ENCODE measurements at regions not wholly inside any gene's neighbourhood (a gene's known extent, or its start where the extent isn't known, plus 50 kb on each side); places are given as distances from the start of the nearest gene placed in this dataset.

DNA sequence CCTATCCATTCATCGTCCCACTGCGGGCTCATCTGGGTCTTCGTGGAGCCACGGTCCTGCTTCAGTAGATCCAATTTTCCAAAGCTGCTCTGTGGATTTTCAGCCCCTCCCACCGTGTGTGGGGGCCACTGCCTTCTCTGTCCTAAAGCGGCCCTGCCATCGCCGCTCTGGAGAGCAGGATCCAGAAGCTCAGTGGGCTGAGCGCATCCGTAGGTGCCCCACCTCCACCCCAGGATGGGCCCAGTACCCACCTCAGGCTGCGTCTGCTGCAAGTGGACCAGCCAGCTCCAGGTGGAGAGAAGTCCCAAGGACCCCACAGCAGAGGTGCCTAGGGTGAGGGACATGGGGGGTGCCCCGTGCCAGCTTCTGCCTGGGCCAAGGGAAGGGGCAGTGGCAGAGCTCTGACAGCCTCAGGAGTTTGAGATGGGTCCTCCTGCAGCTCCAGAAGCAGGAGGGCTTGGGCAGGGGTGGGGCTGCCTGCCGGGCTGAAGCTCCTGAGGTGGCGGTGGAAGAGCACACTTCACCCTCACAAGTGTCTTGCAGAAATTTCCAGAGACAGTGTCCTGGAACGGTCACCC is 148.1 kb upstream of the C14orf180 start:
- no peak for DNase-seq
- no peak overlapping the region for H3K4me3 Mint-ChIP-seq
- intact Hi-C loops (cut with micrococcal nuclease): no loop called here
- peaks cover 0 to 6% (median 0%) of the 10 kb centered on the region in 7 donors for H3K4me1 Mint-ChIP-seq
- ChIA-PET CTCF (no interaction called here), POLR2A (no interaction called here)
- Histone ChIP-seq H3K4me1 (ENCODE audit: control insufficient read depth in 2 of 2, insufficient read depth in 2 of 2, low read length in 2 of 2) (no peaks in the 10 kb centered on the region), H3K27ac (ENCODE audit: low read depth, low read length) (no peak overlapping the region), H3K27me3 (ENCODE audit: control insufficient read depth in 2 of 2, insufficient read depth in 2 of 2, low read length in 2 of 2) (no peaks in the 10 kb centered on the region), H3K9me3 (ENCODE audit: control insufficient read depth in 2 of 3, low read length in 3 of 3) (no peaks in the 10 kb centered on the region), H3K36me3 (ENCODE audit: control insufficient read depth in 2 of 3, insufficient read depth in 3 of 3, low read length in 3 of 3) (no peaks in the 10 kb centered on the region), H3K4me3 (ENCODE audit: low read length) (no peak overlapping the region)
- no peak for ATAC-seq
- peaks cover 0 to 8% (median 0%) of the 10 kb centered on the region in 5 donors for H3K27me3 Mint-ChIP-seq
- H3K9me3 Mint-ChIP-seq: no peaks in the 10 kb centered on the region
- no peaks in the 10 kb centered on the region for H3K36me3 Mint-ChIP-seq
- H3K27ac Mint-ChIP-seq: no peak overlapping the region

DNA sequence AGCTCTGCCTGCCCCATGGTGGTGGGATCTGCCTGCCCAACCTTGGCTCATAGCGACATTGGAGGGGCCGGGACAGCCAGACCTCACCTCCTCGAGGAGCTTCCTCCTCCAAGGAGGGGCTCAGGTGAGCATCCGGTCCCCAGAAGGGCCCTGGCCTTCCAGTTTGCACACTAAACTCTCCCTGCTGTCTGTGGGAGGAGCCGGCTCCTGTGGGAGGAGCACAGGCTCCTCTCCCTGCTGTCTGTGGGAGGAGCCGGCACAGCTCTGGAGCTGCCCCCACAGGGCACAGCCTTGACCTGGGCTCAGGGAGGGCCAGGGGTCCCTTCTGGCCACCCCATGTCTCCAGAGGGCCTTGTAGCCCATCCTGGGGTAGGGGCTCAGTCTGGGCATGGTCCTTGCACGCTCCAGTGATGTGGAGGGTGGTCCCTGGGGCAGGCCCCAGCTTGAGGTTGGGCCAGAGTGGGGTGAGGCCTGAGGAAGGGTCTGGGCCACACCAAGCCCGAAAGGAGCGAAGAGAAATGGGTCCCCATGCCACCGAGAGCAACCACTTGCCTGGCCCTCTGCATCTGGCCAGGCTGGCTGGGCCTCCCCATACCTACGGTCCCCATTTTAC is 147.5 kb upstream of the C14orf180 start:
- H3K4me3 ChIP-seq (ENCODE audit: low read length): no peak overlapping the region
- H3K27ac ChIP-seq (ENCODE audit: low read depth, low read length): no peak overlapping the region
- POLR2A ChIA-PET: no interaction called here
- no peaks in the 10 kb centered on the region for H3K4me1 ChIP-seq (ENCODE audit: control insufficient read depth in 2 of 2, insufficient read depth in 2 of 2, low read length in 2 of 2)
- H3K36me3 Mint-ChIP-seq: no peaks in the 10 kb centered on the region
- intact Hi-C loops (cut with micrococcal nuclease): no loop called here
- H3K9me3 Mint-ChIP-seq: no peaks in the 10 kb centered on the region
- H3K27me3 Mint-ChIP-seq: peaks cover 0 to 8% (median 0%) of the 10 kb centered on the region in 5 donors
- no peaks in the 10 kb centered on the region for H3K36me3 ChIP-seq (ENCODE audit: control insufficient read depth in 2 of 3, insufficient read depth in 3 of 3, low read length in 3 of 3)
- no peak overlapping the region for H3K4me3 Mint-ChIP-seq
- ATAC-seq (no peak), DNase-seq (no peak)
- H3K9me3 ChIP-seq (ENCODE audit: control insufficient read depth in 2 of 3, low read length in 3 of 3): no peaks in the 10 kb centered on the region
- no peak overlapping the region for H3K27ac Mint-ChIP-seq
- peaks cover 0 to 6% (median 0%) of the 10 kb centered on the region in 7 donors for H3K4me1 Mint-ChIP-seq
- CTCF ChIA-PET: no interaction called here
- no peaks in the 10 kb centered on the region for H3K27me3 ChIP-seq (ENCODE audit: control insufficient read depth in 2 of 2, insufficient read depth in 2 of 2, low read length in 2 of 2)

GRCh38 chr14:104432611-104433231 is 146.8 kb upstream of the C14orf180 start:
- no peak overlapping the region for H3K27ac Mint-ChIP-seq
- ChIA-PET POLR2A (no interaction called here), CTCF (no interaction called here)
- H3K27me3 Mint-ChIP-seq: peaks cover 0 to 8% (median 0%) of the 10 kb centered on the region in 5 donors
- no peak overlapping the region for H3K4me3 ChIP-seq (ENCODE audit: low read length)
- H3K4me1 Mint-ChIP-seq: peaks cover 0 to 6% (median 0%) of the 10 kb centered on the region in 7 donors
- DNase-seq (no peak), ATAC-seq (no peak)
- no peak overlapping the region for H3K4me3 Mint-ChIP-seq
- H3K27ac ChIP-seq (ENCODE audit: low read depth, low read length): no peak overlapping the region
- H3K9me3 Mint-ChIP-seq: no peaks in the 10 kb centered on the region
- intact Hi-C loops (cut with micrococcal nuclease): no loop called here
- no peaks in the 10 kb centered on the region for H3K36me3 ChIP-seq (ENCODE audit: control insufficient read depth in 2 of 3, insufficient read depth in 3 of 3, low read length in 3 of 3)
- no peaks in the 10 kb centered on the region for H3K36me3 Mint-ChIP-seq
- H3K4me1 ChIP-seq (ENCODE audit: control insufficient read depth in 2 of 2, insufficient read depth in 2 of 2, low read length in 2 of 2): no peaks in the 10 kb centered on the region
- H3K9me3 ChIP-seq (ENCODE audit: control insufficient read depth in 2 of 3, low read length in 3 of 3): no peaks in the 10 kb centered on the region
- H3K27me3 ChIP-seq (ENCODE audit: control insufficient read depth in 2 of 2, insufficient read depth in 2 of 2, low read length in 2 of 2): no peaks in the 10 kb centered on the region

DNA sequence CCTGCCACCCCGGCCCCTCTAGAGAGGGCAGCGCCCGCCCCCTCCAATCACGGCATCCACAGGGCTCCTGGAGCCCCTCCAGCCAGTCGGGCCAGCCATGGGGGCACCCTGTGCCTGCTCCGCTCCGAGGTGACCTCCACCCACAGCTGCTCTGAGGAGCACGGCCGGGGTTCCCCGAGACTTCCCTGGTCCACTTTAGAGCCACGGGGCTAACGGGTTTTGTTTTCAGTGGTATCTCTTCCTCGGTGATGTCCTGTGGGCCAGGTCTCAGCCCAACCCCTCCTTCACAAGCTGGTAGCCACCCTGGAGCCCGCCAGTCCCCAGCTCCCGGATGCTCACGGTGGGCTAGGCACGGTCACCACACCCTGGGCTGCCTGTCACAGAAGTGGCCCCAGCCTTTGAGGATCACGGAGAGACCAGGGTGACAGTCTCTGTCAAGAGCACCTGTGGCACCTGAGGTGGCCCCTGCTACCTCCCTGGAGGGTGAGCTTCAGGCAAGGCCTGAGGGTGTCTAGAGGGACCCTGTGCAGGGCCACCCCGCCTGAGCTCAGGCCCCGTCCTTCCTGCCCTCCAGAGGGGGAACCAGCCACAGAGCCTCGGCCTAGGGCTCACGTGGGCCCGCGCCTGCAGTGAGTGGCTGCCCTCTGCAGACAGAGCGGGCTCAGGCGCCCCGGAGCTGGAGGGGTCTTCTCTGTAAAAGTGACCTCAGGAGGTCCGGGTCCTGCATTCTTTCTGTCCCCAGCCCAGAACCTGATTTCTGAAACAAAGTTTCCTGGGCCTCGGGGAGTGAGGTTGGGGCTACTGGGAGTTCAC is 146.0 kb upstream of the C14orf180 start:
- H3K9me3 Mint-ChIP-seq: no peaks in the 10 kb centered on the region
- no peak overlapping the region for H3K4me3 ChIP-seq (ENCODE audit: low read length)
- peaks cover 0 to 6% (median 0%) of the 10 kb centered on the region in 7 donors for H3K4me1 Mint-ChIP-seq
- peaks cover 0 to 8% (median 0%) of the 10 kb centered on the region in 5 donors for H3K27me3 Mint-ChIP-seq
- H3K36me3 Mint-ChIP-seq: no peaks in the 10 kb centered on the region
- no peaks in the 10 kb centered on the region for H3K4me1 ChIP-seq (ENCODE audit: control insufficient read depth in 2 of 2, insufficient read depth in 2 of 2, low read length in 2 of 2)
- ATAC-seq (no peak), DNase-seq (no peak)
- intact Hi-C loops (cut with micrococcal nuclease): no loop called here
- no peaks in the 10 kb centered on the region for H3K9me3 ChIP-seq (ENCODE audit: control insufficient read depth in 2 of 3, low read length in 3 of 3)
- ChIA-PET CTCF (no interaction called here), POLR2A (no interaction called here)
- H3K27me3 ChIP-seq (ENCODE audit: control insufficient read depth in 2 of 2, insufficient read depth in 2 of 2, low read length in 2 of 2): no peaks in the 10 kb centered on the region
- no peak overlapping the region for H3K27ac Mint-ChIP-seq
- no peak overlapping the region for H3K27ac ChIP-seq (ENCODE audit: low read depth, low read length)
- no peak overlapping the region for H3K4me3 Mint-ChIP-seq
- no peaks in the 10 kb centered on the region for H3K36me3 ChIP-seq (ENCODE audit: control insufficient read depth in 2 of 3, insufficient read depth in 3 of 3, low read length in 3 of 3)

DNA sequence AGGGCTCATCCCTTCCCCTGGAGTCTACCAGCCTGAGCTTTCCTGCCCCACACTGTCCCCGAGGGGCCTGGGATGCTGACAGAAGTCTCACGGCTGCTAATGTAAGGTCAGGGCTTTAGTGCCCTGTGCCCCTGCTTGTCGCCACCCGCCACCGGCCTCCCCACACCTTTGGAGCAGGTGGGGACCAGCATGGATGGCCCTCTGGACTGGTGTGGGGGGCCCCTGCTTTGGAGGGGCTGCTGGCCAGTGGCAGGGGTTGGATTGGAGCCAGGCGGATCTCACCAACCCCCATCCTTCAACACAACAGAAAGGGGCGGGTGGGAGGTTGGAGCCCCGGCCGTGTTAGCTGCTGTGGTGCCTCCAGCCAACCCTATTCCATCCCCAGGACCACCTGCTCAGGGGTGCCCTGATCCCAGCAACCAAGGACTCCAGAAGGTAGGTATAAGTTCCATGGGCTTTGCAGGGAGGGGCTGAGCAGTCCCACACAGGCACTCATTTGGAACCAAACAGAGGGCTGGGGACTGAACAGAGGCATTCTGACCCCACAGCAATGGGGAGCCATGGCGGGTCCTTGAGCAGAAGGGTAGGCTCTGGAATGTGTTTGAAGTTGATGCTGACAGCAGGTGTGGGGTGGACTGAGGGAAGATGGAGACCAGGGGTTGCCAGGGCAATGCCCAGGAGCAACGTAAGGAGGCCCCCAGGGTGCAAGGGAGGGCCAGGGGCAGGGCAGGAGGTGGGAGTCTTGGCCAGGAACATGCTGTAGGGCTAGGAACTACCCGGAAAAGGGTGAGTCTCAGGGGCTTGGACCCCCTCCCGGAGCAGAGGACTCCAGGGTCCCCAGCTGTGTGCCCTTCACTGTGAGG is 145.1 kb upstream of the C14orf180 start:
- no peak overlapping the region for H3K4me3 Mint-ChIP-seq
- no peaks in the 10 kb centered on the region for H3K36me3 Mint-ChIP-seq
- no peak for DNase-seq
- H3K27ac Mint-ChIP-seq: no peak overlapping the region
- H3K9me3 ChIP-seq (ENCODE audit: control insufficient read depth in 2 of 3, low read length in 3 of 3): no peaks in the 10 kb centered on the region
- H3K27me3 ChIP-seq (ENCODE audit: control insufficient read depth in 2 of 2, insufficient read depth in 2 of 2, low read length in 2 of 2): no peaks in the 10 kb centered on the region
- H3K9me3 Mint-ChIP-seq: no peaks in the 10 kb centered on the region
- H3K4me3 ChIP-seq (ENCODE audit: low read length): no peak overlapping the region
- H3K27ac ChIP-seq (ENCODE audit: low read depth, low read length): no peak overlapping the region
- CTCF ChIA-PET: no interaction called here
- POLR2A ChIA-PET: no interaction called here
- intact Hi-C loops (cut with micrococcal nuclease): no loop called here
- H3K4me1 ChIP-seq (ENCODE audit: control insufficient read depth in 2 of 2, insufficient read depth in 2 of 2, low read length in 2 of 2): no peaks in the 10 kb centered on the region
- peaks cover 0 to 5% (median 2%) of the 10 kb centered on the region in 7 donors for H3K4me1 Mint-ChIP-seq
- H3K36me3 ChIP-seq (ENCODE audit: control insufficient read depth in 2 of 3, insufficient read depth in 3 of 3, low read length in 3 of 3): no peaks in the 10 kb centered on the region
- peaks cover 0 to 8% (median 0%) of the 10 kb centered on the region in 5 donors for H3K27me3 Mint-ChIP-seq
- ATAC-seq: no peak

- Histone ChIP-seq H3K4me3 (ENCODE audit: low read length) (no peak overlapping the region), H3K27ac (ENCODE audit: low read depth, low read length) (no peak overlapping the region), H3K4me1 (ENCODE audit: control insufficient read depth in 2 of 2, insufficient read depth in 2 of 2, low read length in 2 of 2) (no peaks in the 10 kb centered on the region), H3K27me3 (ENCODE audit: control insufficient read depth in 2 of 2, insufficient read depth in 2 of 2, low read length in 2 of 2) (no peaks in the 10 kb centered on the region), H3K36me3 (ENCODE audit: control insufficient read depth in 2 of 3, insufficient read depth in 3 of 3, low read length in 3 of 3) (no peaks in the 10 kb centered on the region), H3K9me3 (ENCODE audit: control insufficient read depth in 2 of 3, low read length in 3 of 3) (no peaks in the 10 kb centered on the region)
- DNase-seq: no peak
- Mint-ChIP-seq H3K36me3 (no peaks in the 10 kb centered on the region), H3K9me3 (no peaks in the 10 kb centered on the region), H3K27me3 (peaks cover 0 to 7% (median 0%) of the 10 kb centered on the region in 5 donors), H3K4me3 (no peak overlapping the region), H3K27ac (peak overlapping the region in 1 of 9 donors; percentile 20), H3K4me1 (peaks cover 0 to 7% (median 3%) of the 10 kb centered on the region in 7 donors)
- ChIA-PET CTCF (no interaction called here), POLR2A (no interaction called here)
- ATAC-seq: no peak
- intact Hi-C loops (cut with micrococcal nuclease): no loop called here
Observed at GRCh38 chr14:104435147-104436046, 144.2 kb upstream of the C14orf180 start.

All from naive thymus-derived CD4-positive, alpha-beta T cell (primary cell).